ENCODE measurements at regions not wholly inside any gene's neighbourhood (a gene's known extent, or its start where the extent isn't known, plus 50 kb on each side); places are given as distances from the start of the nearest gene placed in this dataset.

GRCh38 chr11:91972665-91973266 lies 251.9 kb upstream of the FAT3 start:
- TF ChIP-seq GATA2 (IDR thresholded peaks at IDR 0.05; ENCODE audit: insufficient read depth, insufficient read length, low read depth, low read length) = no peak
- no peak for TF ChIP-seq CTCF (IDR thresholded peaks at IDR 0.05; ENCODE audit: extremely low read depth in 1 of 2, insufficient read depth in 1 of 2, low read depth in 1 of 2, low read length in 2 of 2)
- TF ChIP-seq MYC (IDR thresholded peaks at IDR 0.05; ENCODE audit: low read depth, low read length) = no peak
- TF ChIP-seq JUN (IDR thresholded peaks at IDR 0.05; ENCODE audit: borderline replicate concordance, insufficient read depth, insufficient read length, low read depth) = no peak
- no peak for TF ChIP-seq MAX (IDR thresholded peaks at IDR 0.05; ENCODE audit: insufficient read depth, insufficient read length)
- TF ChIP-seq EZH2 (IDR thresholded peaks at IDR 0.05; ENCODE audit: borderline replicate concordance, low read depth, low read length, severe bottlenecking) = no peak
- TF ChIP-seq POLR2A (IDR thresholded peaks at IDR 0.05; ENCODE audit: low read depth, low read length) = no peak
- TF ChIP-seq POLR2AphosphoS5 (IDR thresholded peaks at IDR 0.05; ENCODE audit: insufficient read depth, low read depth, low read length) = no peak

Measured in endothelial cell of umbilical vein (primary cell).